RWPE1 (cell line): ENCODE measurements at regions not wholly inside any gene's neighbourhood (a gene's known extent, or its start where the extent isn't known, plus 50 kb on each side); places are given as distances from the start of the nearest gene placed in this dataset.

Source experiments
- CTCF ChIA-PET: fragments of 350-600 bp; sonication (Branson Sonifier 250); formaldehyde crosslinking; extraction: SDS; loops from one replicate; lab custom pipeline; 2021; lab: Yijun Ruan, JAX
- POLR2A ChIA-PET: fragments of 400-600 bp; formaldehyde crosslinking; extraction: SDS; loops from one replicate; lab custom pipeline; 2020; ENCODE audit warnings: antibody characterized with exemption; ENCODE audit not compliant: low non-redundant PET; lab: Yijun Ruan, JAX
- DNase-seq: peaks from one replicate; pipeline ENCODE4 v3.0.0; 2012; ENCODE audit warnings: low spot score
- H3K27ac ChIP-seq: fragments of 450-650 bp; 2 replicates; pipeline ENCODE4 v1.5.1; 2017
- CTCF ChIP-seq: fragments of 450-650 bp; conservative IDR thresholded peaks from 2 replicates; pipeline ENCODE4 v1.5.1; 2017; ENCODE audit warnings: low read depth, mild to moderate bottlenecking

- CTCF ChIA-PET = interaction anchor here (0.6 kb wide), 1 partner anchor 455 kb away, joined by 3 read pairs; no protein-coding TSS in a partner anchor
- no peak overlapping the region for H3K27ac ChIP-seq
Measured at GRCh38 chr22:48849963-48850657, 977.6 kb downstream of the BRD1 start.

GRCh38 chr22:48849219-48849912 lies 978.3 kb downstream of the BRD1 start:
- no peak for TF ChIP-seq CTCF
- ChIA-PET POLR2A (no interaction called here), CTCF (interaction anchor here (0.8 kb wide), 1 partner anchor 40 kb away, joined by 3 read pairs; no protein-coding TSS in a partner anchor)

More at GRCh38 chr22:48849963-48850657, 977.6 kb downstream of the BRD1 start:
- TF ChIP-seq CTCF = no peak
- no peak for DNase-seq
- POLR2A ChIA-PET = no interaction called here

GRCh38 chr22:48846200-48846599 lies 981.5 kb downstream of the BRD1 start:
- no peak for DNase-seq
- ChIA-PET CTCF (no interaction called here), POLR2A (no interaction called here)
- no peak for TF ChIP-seq CTCF
- H3K27ac ChIP-seq = no peak overlapping the region

More at GRCh38 chr22:48849219-48849912, 978.3 kb downstream of the BRD1 start:
- no peak for DNase-seq
- H3K27ac ChIP-seq = no peak overlapping the region

- POLR2A ChIA-PET = no interaction called here
- CTCF ChIA-PET = no interaction called here
- no peak for DNase-seq
- H3K27ac ChIP-seq = no peak overlapping the region
- no peak for TF ChIP-seq CTCF
Measured at GRCh38 chr22:48845356-48845936, 982.2 kb downstream of the BRD1 start.

- no peak for DNase-seq
- H3K27ac ChIP-seq = no peak overlapping the region
- POLR2A ChIA-PET = no interaction called here
- CTCF ChIA-PET = no interaction called here
- TF ChIP-seq CTCF = no peak
Measured at GRCh38 chr22:48844056-48844675, 983.5 kb downstream of the BRD1 start.

GRCh38 chr22:48843640-48844039 lies 984.0 kb downstream of the BRD1 start:
- TF ChIP-seq CTCF = no peak
- ChIA-PET POLR2A (no interaction called here), CTCF (no interaction called here)
- H3K27ac ChIP-seq = no peak overlapping the region
- DNase-seq = no peak
